Activated T-helper 2 cell treated with anti-CD3 and anti-CD28 coated beads, Interferon-gamma antibody, Interleukin-2, Interleukin-4, amounts not matched to agents 10 μg/mL and 5 μg/mL and 100 μg/mL, durations not matched to agents 14 hours and 24 hours and 36 hours (primary cell): ENCODE measurements at regions not wholly inside any gene's neighbourhood (a gene's known extent, or its start where the extent isn't known, plus 50 kb on each side); places are given as distances from the start of the nearest gene placed in this dataset.

Source experiments
- DNase-seq: peaks from one replicate; pipeline ENCODE4 v3.0.0; 2021; ENCODE audit warnings: low spot score
- H3K27ac Mint-ChIP-seq: one replicate; pipeline ENCODE4 v1.8.0; 2021; ENCODE audit warnings: mixed read lengths
- H3K27me3 Mint-ChIP-seq: one replicate; pipeline ENCODE4 v1.8.0; 2021; ENCODE audit warnings: low read depth, mixed read lengths
- H3K36me3 Mint-ChIP-seq: one replicate; pipeline ENCODE4 v1.8.0; 2021; ENCODE audit warnings: low read depth, mixed read lengths
- H3K4me1 Mint-ChIP-seq: one replicate; pipeline ENCODE4 v1.8.0; 2021; ENCODE audit warnings: low read depth, mixed read lengths
- H3K4me3 Mint-ChIP-seq: one replicate; pipeline ENCODE4 v1.8.0; 2021; ENCODE audit warnings: low read depth, mild to moderate bottlenecking, moderate library complexity, mixed read lengths
- H3K9me3 Mint-ChIP-seq: one replicate; pipeline ENCODE4 v1.8.0; 2021; ENCODE audit warnings: mixed read lengths
- intact Hi-C: fragments of 100-400 bp; cut with micrococcal nuclease; formaldehyde crosslinking; loops from one replicate; pipeline ENCODE4 v1.15.1; 2023

- Mint-ChIP-seq H3K27me3 (peaks cover 45% of the 10 kb centered on the region), H3K4me1 (peaks cover 2% of the 10 kb centered on the region), H3K36me3 (no peaks in the 10 kb centered on the region), H3K27ac (no peak overlapping the region), H3K9me3 (peaks cover 10% of the 10 kb centered on the region), H3K4me3 (no peak overlapping the region)
- intact Hi-C loops = no loop called here
- no peak for DNase-seq
Observed at GRCh38 chr1:47511825-47512224, 74.0 kb downstream of the FOXD2 start.

DNA sequence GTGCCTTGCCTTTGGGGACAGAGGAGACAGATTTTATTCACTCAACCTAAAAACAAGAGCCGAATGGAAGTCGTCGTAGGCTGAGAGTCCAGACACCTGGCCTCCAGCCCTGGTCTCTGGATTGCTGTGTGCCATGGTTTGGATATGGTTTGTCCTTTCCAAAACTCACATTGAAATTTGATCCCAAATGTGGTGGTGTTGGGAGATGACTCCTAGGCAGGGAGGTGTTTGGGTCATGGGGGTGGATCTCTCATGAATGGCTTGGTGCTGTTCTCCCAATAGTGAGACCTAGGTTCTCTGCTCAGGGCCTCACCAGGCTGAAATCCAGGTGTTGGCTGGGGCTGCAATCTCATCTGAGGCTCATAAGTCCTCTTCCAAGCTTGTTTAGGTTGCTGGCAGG lies 75.5 kb downstream of the FOXD2 start:
- DNase-seq = no peak
- Mint-ChIP-seq H3K4me3 (no peak overlapping the region), H3K27me3 (peaks cover 34% of the 10 kb centered on the region), H3K36me3 (no peaks in the 10 kb centered on the region), H3K27ac (no peak overlapping the region), H3K4me1 (peaks cover 2% of the 10 kb centered on the region), H3K9me3 (peaks cover 10% of the 10 kb centered on the region)
- intact Hi-C loops = no loop called here

GRCh38 chr1:47514229-47514628 lies 76.4 kb downstream of the FOXD2 start:
- H3K27me3 Mint-ChIP-seq = peaks cover 27% of the 10 kb centered on the region
- peaks cover 10% of the 10 kb centered on the region for H3K9me3 Mint-ChIP-seq
- H3K4me1 Mint-ChIP-seq = no peaks in the 10 kb centered on the region
- no peak overlapping the region for H3K4me3 Mint-ChIP-seq
- no peaks in the 10 kb centered on the region for H3K36me3 Mint-ChIP-seq
- DNase-seq = no peak
- H3K27ac Mint-ChIP-seq = no peak overlapping the region
- intact Hi-C loops = no loop called here

GRCh38 chr1:47515164-47515789 lies 77.4 kb downstream of the FOXD2 start:
- Mint-ChIP-seq H3K4me3 (no peak overlapping the region), H3K27ac (no peak overlapping the region), H3K4me1 (no peaks in the 10 kb centered on the region), H3K27me3 (peaks cover 17% of the 10 kb centered on the region), H3K9me3 (peaks cover 10% of the 10 kb centered on the region), H3K36me3 (no peaks in the 10 kb centered on the region)
- intact Hi-C loops = no loop called here
- no peak for DNase-seq

- no peak overlapping the region for H3K4me3 Mint-ChIP-seq
- intact Hi-C loops = no loop called here
- peaks cover 10% of the 10 kb centered on the region for H3K9me3 Mint-ChIP-seq
- no peak for DNase-seq
- no peak overlapping the region for H3K27ac Mint-ChIP-seq
- no peaks in the 10 kb centered on the region for H3K4me1 Mint-ChIP-seq
- H3K27me3 Mint-ChIP-seq = peaks cover 6% of the 10 kb centered on the region
- no peaks in the 10 kb centered on the region for H3K36me3 Mint-ChIP-seq
Observed at GRCh38 chr1:47517946-47518345, 80.1 kb downstream of the FOXD2 start.

DNA sequence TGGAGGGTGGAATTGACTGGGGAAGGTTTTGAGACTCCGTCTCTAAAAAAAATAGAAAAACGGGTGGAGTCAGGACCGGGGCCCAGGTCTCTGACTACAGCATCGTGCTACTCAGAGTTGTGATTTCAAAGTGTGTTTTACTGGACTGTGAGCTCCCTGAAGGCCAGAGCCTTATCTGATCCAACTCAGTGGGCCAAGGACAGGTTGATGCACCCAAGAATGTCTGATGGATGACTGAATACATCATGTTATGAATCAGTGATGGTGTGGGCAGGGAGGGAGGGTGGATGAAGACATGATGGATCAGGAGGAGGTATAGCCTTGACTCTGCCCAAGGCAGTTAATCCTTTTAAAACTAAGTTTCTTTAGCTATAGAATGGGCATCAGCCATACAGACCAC lies 81.6 kb downstream of the FOXD2 start:
- DNase-seq = no peak
- Mint-ChIP-seq H3K27me3 (peaks cover 13% of the 10 kb centered on the region), H3K27ac (no peak overlapping the region), H3K36me3 (no peaks in the 10 kb centered on the region), H3K9me3 (peaks cover 2% of the 10 kb centered on the region), H3K4me1 (no peaks in the 10 kb centered on the region), H3K4me3 (no peak overlapping the region)
- intact Hi-C loops = no loop called here

DNA sequence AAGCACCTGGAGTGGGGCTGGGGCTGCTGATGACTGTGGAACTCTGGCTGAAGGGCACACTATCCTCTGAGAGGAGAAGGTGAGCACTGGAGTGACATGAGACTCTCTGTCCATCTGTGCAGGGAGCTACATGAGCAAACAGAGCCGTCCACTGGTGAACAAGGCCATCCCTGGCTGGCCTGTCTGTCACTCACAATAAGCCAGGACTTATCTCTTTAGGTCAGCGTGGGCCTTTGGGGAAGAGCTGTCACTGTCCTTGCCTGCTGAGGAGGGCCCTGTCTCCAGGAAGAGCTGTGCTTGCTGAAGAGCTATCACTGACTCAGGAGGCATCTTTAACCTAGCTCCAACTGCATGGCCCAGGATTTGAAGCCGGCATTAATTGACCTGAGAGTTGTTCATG lies 82.1 kb downstream of the FOXD2 start:
- no peak for DNase-seq
- intact Hi-C loops = no loop called here
- no peaks in the 10 kb centered on the region for H3K4me1 Mint-ChIP-seq
- H3K27me3 Mint-ChIP-seq = peaks cover 17% of the 10 kb centered on the region
- H3K4me3 Mint-ChIP-seq = no peak overlapping the region
- no peaks in the 10 kb centered on the region for H3K9me3 Mint-ChIP-seq
- H3K27ac Mint-ChIP-seq = no peak overlapping the region
- no peaks in the 10 kb centered on the region for H3K36me3 Mint-ChIP-seq

GRCh38 chr1:47521034-47521881 lies 83.4 kb downstream of the FOXD2 start:
- Mint-ChIP-seq H3K36me3 (no peaks in the 10 kb centered on the region), H3K27me3 (peaks cover 17% of the 10 kb centered on the region), H3K9me3 (no peaks in the 10 kb centered on the region), H3K27ac (no peak overlapping the region), H3K4me1 (no peaks in the 10 kb centered on the region), H3K4me3 (no peak overlapping the region)
- no peak for DNase-seq
- intact Hi-C loops = no loop called here

DNA sequence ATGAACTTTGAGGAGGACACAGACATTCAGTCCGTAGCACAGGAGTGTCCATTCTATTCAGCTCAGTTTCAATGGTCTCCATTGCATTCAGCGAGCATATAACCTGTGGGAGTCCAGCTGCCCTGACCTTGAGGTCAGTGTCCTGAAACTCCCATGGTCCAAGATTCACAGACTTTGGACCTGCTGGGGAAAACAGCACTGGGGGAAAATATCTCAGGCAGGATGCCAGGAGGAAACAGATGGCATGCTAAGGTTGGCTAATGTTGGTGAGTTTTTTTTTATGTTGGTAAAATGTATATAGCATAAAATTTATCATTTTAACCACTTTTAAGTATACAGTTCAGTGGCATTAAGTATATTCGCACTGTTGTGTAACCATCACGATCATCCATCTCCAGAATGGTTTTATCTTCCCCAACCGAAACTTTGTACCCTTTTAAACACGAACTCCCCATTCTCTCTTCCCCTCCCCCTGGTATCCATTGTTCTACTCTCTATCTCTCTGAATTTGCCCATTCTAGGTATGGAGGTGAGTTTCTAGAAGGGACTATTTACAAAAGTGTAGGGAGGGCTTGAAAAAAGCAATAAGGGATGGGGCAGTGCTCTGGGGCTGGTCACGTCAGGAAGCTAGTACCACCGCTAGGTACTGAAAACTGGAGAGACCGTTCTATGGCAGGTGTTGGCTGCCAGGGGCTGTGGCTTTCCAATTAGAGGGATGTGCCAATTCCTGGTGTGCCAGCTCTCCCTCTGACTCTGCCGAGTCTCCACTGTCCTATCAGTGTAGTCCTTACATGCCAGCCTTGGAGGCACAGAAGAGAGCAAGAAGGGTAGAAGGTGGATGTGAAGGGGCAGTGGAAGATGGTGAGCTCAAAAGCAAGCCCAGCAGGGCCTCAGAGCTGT lies 85.3 kb downstream of the FOXD2 start:
- no peak for DNase-seq
- no peak overlapping the region for H3K27ac Mint-ChIP-seq
- peaks cover 5% of the 10 kb centered on the region for H3K9me3 Mint-ChIP-seq
- H3K4me3 Mint-ChIP-seq = no peak overlapping the region
- H3K36me3 Mint-ChIP-seq = no peaks in the 10 kb centered on the region
- intact Hi-C loops = no loop called here
- H3K4me1 Mint-ChIP-seq = no peaks in the 10 kb centered on the region
- peaks cover 17% of the 10 kb centered on the region for H3K27me3 Mint-ChIP-seq

DNA sequence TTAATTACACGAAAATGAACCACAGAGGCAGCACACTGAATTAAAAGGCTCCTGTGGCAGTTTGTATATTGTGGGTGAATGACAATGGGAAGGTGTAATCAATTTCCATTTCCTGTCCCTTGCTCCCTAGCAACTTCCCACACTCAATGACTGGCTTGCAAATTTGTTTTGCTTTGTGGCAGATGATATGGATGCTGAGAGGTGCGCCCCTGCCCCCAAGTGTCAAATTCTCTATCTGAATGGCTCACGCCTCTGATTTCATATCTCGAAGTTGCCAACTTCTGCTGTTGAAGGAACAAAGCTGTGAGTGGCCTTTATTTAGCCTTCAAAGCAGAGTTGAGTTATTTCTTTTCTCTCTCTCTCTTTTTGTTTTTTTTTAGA lies 86.0 kb downstream of the FOXD2 start:
- Mint-ChIP-seq H3K4me1 (no peaks in the 10 kb centered on the region), H3K27me3 (peaks cover 19% of the 10 kb centered on the region), H3K9me3 (peaks cover 10% of the 10 kb centered on the region), H3K27ac (no peak overlapping the region), H3K4me3 (no peak overlapping the region), H3K36me3 (peaks cover 3% of the 10 kb centered on the region)
- intact Hi-C loops = no loop called here
- no peak for DNase-seq

DNA sequence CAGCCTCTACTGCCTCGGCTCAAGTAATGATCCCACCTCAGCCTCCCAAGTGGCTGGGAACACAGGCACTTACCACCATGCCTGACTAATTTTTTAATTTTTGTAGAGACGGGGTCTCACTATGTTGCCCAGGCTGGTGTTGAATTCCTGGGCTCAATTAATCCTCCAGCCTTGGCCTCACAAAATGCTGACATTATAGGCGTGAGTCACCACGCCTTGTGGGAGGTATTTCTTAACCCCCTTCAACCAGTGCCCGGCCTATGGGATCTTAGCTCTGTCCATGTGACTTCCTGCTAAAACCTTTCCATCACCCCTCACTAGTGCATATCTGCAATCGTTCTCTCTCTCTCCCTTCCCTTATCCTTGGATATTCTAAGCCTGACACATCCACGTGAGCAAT lies 86.4 kb downstream of the FOXD2 start:
- H3K27ac Mint-ChIP-seq = no peak overlapping the region
- intact Hi-C loops = no loop called here
- peaks cover 19% of the 10 kb centered on the region for H3K27me3 Mint-ChIP-seq
- no peaks in the 10 kb centered on the region for H3K4me1 Mint-ChIP-seq
- H3K4me3 Mint-ChIP-seq = no peak overlapping the region
- DNase-seq = no peak
- peaks cover 3% of the 10 kb centered on the region for H3K36me3 Mint-ChIP-seq
- H3K9me3 Mint-ChIP-seq = peaks cover 14% of the 10 kb centered on the region

- intact Hi-C loops = no loop called here
- H3K36me3 Mint-ChIP-seq = peaks cover 3% of the 10 kb centered on the region
Observed at GRCh38 chr1:47527653-47528272, 89.9 kb downstream of the FOXD2 start.

More at GRCh38 chr1:47527653-47528272, 89.9 kb downstream of the FOXD2 start:
- H3K4me1 Mint-ChIP-seq = no peaks in the 10 kb centered on the region
- DNase-seq = no peak
- H3K27me3 Mint-ChIP-seq = peaks cover 39% of the 10 kb centered on the region
- no peak overlapping the region for H3K27ac Mint-ChIP-seq
- H3K9me3 Mint-ChIP-seq = peaks cover 20% of the 10 kb centered on the region
- H3K4me3 Mint-ChIP-seq = no peak overlapping the region
